Parathyroid adenoma (tissue), 2 donors: ENCODE measurements at regions not wholly inside any gene's neighbourhood (a gene's known extent, or its start where the extent isn't known, plus 50 kb on each side); places are given as distances from the start of the nearest gene placed in this dataset.

Source experiments
- H2AFZ ChIP-seq: fragments of 300-600 bp; sonication (generic); one replicate; pipeline ENCODE4 v1.7.0; 2017; ENCODE audit warnings: antibody characterized with exemption, mild to moderate bottlenecking
- H3K27ac ChIP-seq: fragments of 300-600 bp; sonication (generic); one replicate; pipeline ENCODE4 v1.7.0; 2017
- H3K27me3 ChIP-seq: fragments of 300-600 bp; sonication (generic); one replicate; pipeline ENCODE4 v1.7.0; 2017; ENCODE audit warnings: low read length; ENCODE audit not compliant: control insufficient read depth, insufficient read depth
- H3K36me3 ChIP-seq: fragments of 300-600 bp; sonication (generic); one replicate; pipeline ENCODE4 v1.7.0; 2017; ENCODE audit warnings: low read length; ENCODE audit not compliant: control insufficient read depth, insufficient read depth
- H3K4me1 ChIP-seq: fragments of 300-600 bp; sonication (generic); one replicate; pipeline ENCODE4 v1.7.0; 2017; ENCODE audit warnings: control low read depth
- H3K4me2 ChIP-seq: fragments of 300-600 bp; sonication (generic); one replicate; pipeline ENCODE4 v1.7.0; 2017; ENCODE audit warnings: low read length
- H3K4me3 ChIP-seq: fragments of 300-600 bp; sonication (generic); one replicate; pipeline ENCODE4 v1.7.0; 2017; ENCODE audit warnings: low read depth, low read length
- H3K79me2 ChIP-seq: fragments of 300-600 bp; sonication (generic); one replicate; pipeline ENCODE4 v1.7.0; 2017; ENCODE audit warnings: control low read depth
- H3K9ac ChIP-seq: fragments of 300-600 bp; sonication (generic); one replicate; pipeline ENCODE4 v1.7.0; 2017; ENCODE audit warnings: mild to moderate bottlenecking
- H3K9me3 ChIP-seq: fragments of 300-600 bp; sonication (generic); one replicate; pipeline ENCODE4 v1.7.0; 2017; ENCODE audit warnings: low read length; ENCODE audit not compliant: control insufficient read depth
- TF ChIP-seq, protein P1 (sequence below): fragments of 300-600 bp; sonication (generic); IDR thresholded peaks from one replicate; pipeline ENCODE4 v1.7.0; 2017; ENCODE audit warnings: antibody characterized with exemption, mild to moderate bottlenecking
- donor health status: primary hyperparathyroidism.

- Histone ChIP-seq H3K36me3 (no peaks in the 10 kb centered on the region), H3K4me3 (no peak overlapping the region), H3K4me2 (no peak overlapping the region), H3K27ac (no peak overlapping the region), H3K4me1 (no peaks in the 10 kb centered on the region), H2AFZ (no peak overlapping the region), H3K9me3 (no peaks in the 10 kb centered on the region), H3K9ac (no peak overlapping the region), H3K79me2 (no peaks in the 10 kb centered on the region), H3K27me3 (no peaks in the 10 kb centered on the region)
- TF ChIP-seq, protein P1, sequence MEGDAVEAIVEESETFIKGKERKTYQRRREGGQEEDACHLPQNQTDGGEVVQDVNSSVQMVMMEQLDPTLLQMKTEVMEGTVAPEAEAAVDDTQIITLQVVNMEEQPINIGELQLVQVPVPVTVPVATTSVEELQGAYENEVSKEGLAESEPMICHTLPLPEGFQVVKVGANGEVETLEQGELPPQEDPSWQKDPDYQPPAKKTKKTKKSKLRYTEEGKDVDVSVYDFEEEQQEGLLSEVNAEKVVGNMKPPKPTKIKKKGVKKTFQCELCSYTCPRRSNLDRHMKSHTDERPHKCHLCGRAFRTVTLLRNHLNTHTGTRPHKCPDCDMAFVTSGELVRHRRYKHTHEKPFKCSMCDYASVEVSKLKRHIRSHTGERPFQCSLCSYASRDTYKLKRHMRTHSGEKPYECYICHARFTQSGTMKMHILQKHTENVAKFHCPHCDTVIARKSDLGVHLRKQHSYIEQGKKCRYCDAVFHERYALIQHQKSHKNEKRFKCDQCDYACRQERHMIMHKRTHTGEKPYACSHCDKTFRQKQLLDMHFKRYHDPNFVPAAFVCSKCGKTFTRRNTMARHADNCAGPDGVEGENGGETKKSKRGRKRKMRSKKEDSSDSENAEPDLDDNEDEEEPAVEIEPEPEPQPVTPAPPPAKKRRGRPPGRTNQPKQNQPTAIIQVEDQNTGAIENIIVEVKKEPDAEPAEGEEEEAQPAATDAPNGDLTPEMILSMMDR, result no peak
These were observed 671.3 kb upstream of the NECTIN3 start for GRCh38 chr3:110400315-110400714.

- Histone ChIP-seq H3K79me2 (no peaks in the 10 kb centered on the region), H3K36me3 (no peaks in the 10 kb centered on the region), H3K27me3 (no peaks in the 10 kb centered on the region), H3K4me3 (no peak overlapping the region), H3K9me3 (no peaks in the 10 kb centered on the region), H3K4me2 (no peak overlapping the region), H2AFZ (no peak overlapping the region), H3K4me1 (no peaks in the 10 kb centered on the region), H3K27ac (no peak overlapping the region), H3K9ac (no peak overlapping the region)
- TF ChIP-seq, protein P1, result no peak
These were observed 665.6 kb upstream of the NECTIN3 start for GRCh38 chr3:110405830-110406585.

DNA sequence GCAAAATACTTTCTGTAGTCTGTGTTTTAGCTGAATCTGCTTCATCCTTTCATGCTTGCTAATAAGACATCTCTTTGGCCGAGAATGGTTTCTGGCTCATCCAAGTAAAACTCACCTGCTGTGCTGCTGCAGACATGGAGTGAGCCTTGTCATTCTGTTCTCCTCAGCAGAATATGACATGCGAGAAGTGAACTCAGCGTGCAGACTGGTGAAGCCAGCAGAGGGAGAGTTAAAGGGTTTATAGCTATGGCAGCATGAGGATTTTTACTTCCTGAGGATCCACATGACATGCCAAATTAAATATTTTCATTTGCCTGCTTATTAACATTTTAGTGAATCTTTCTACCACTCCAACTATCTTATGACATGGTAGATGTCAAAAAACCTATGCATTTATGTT lies 658.4 kb upstream of the NECTIN3 start:
- Histone ChIP-seq H3K79me2 (no peaks in the 10 kb centered on the region), H3K36me3 (no peaks in the 10 kb centered on the region), H3K27me3 (no peaks in the 10 kb centered on the region), H3K4me2 (no peak overlapping the region), H3K9me3 (no peaks in the 10 kb centered on the region), H3K4me1 (no peaks in the 10 kb centered on the region), H3K27ac (no peak overlapping the region), H2AFZ (no peak overlapping the region), H3K4me3 (no peak overlapping the region), H3K9ac (no peak overlapping the region)
- TF ChIP-seq, protein P1, result no peak

- Histone ChIP-seq H3K36me3 (no peaks in the 10 kb centered on the region), H3K27ac (no peak overlapping the region), H3K79me2 (no peaks in the 10 kb centered on the region), H3K4me3 (no peak overlapping the region), H3K9me3 (no peaks in the 10 kb centered on the region), H3K4me1 (no peaks in the 10 kb centered on the region), H3K4me2 (no peak overlapping the region), H3K27me3 (no peaks in the 10 kb centered on the region), H2AFZ (no peak overlapping the region), H3K9ac (no peak overlapping the region)
- TF ChIP-seq, protein P1, result no peak
These were observed 657.5 kb upstream of the NECTIN3 start for GRCh38 chr3:110413807-110414748.
